ENCODE measurements at regions not wholly inside any gene's neighbourhood (a gene's known extent, or its start where the extent isn't known, plus 50 kb on each side); places are given as distances from the start of the nearest gene placed in this dataset.

GRCh38 chr5:157914151-157914788 lies 55.3 kb upstream of the CLINT1 start:
- no peaks in the 10 kb centered on the region for H3K27me3 ChIP-seq (ENCODE audit: control insufficient read depth, insufficient read depth, low read length)
- no peak overlapping the region for H3K4me3 ChIP-seq (ENCODE audit: insufficient read depth, low read depth, low read length)
- H3K36me3 ChIP-seq (replicated peaks; ENCODE audit: control insufficient read depth, insufficient read depth, low read length), result no peaks in the 10 kb centered on the region
- no peak for DNase-seq

- H3K4me3 ChIP-seq (ENCODE audit: insufficient read depth, low read depth, low read length), result no peak overlapping the region
- H3K36me3 ChIP-seq (replicated peaks; ENCODE audit: control insufficient read depth, insufficient read depth, low read length), result no peaks in the 10 kb centered on the region
- no peak for DNase-seq
- no peaks in the 10 kb centered on the region for H3K27me3 ChIP-seq (ENCODE audit: control insufficient read depth, insufficient read depth, low read length)
These were observed 54.6 kb upstream of the CLINT1 start for GRCh38 chr5:157913575-157913974.

- no peak for DNase-seq
- no peaks in the 10 kb centered on the region for H3K27me3 ChIP-seq (ENCODE audit: control insufficient read depth, insufficient read depth, low read length)
- H3K36me3 ChIP-seq (replicated peaks; ENCODE audit: control insufficient read depth, insufficient read depth, low read length), result no peaks in the 10 kb centered on the region
- H3K4me3 ChIP-seq (ENCODE audit: insufficient read depth, low read depth, low read length), result no peak overlapping the region
These were observed 53.8 kb upstream of the CLINT1 start for GRCh38 chr5:157912621-157913325.

- Histone ChIP-seq H3K4me3 (ENCODE audit: insufficient read depth, low read depth, low read length) (no peak overlapping the region), H3K27me3 (ENCODE audit: control insufficient read depth, insufficient read depth, low read length) (no peaks in the 10 kb centered on the region), H3K36me3 (replicated peaks; ENCODE audit: control insufficient read depth, insufficient read depth, low read length) (no peaks in the 10 kb centered on the region)
- DNase-seq, result no peak
These were observed 52.6 kb upstream of the CLINT1 start for GRCh38 chr5:157911568-157911967.
